SJCRH30 (cell line): ENCODE measurements at regions not wholly inside any gene's neighbourhood (a gene's known extent, or its start where the extent isn't known, plus 50 kb on each side); places are given as distances from the start of the nearest gene placed in this dataset.

ENCODE experiments used
- DNase-seq, 2 experiments: peaks; one replicate each; pipeline ENCODE4 v3.0.0-alpha.2; 2015 to 2020
- H3K27ac ChIP-seq: fragments of 250-450 bp; sonication (Bioruptor Pico); 2 replicates; pipeline ENCODE4 v1.5.1; 2020; ENCODE audit warnings: mild to moderate bottlenecking, moderate library complexity
- H3K27me3 ChIP-seq: fragments of 250-450 bp; sonication (Bioruptor Pico); 2 replicates; pipeline ENCODE4 v1.5.1; 2020; ENCODE audit warnings: mild to moderate bottlenecking, moderate library complexity
- H3K36me3 ChIP-seq: fragments of 250-450 bp; sonication (Bioruptor Pico); 2 replicates; pipeline ENCODE4 v1.5.1; 2020; ENCODE audit warnings: mild to moderate bottlenecking, moderate library complexity
- H3K4me1 ChIP-seq: fragments of 250-450 bp; sonication (Bioruptor Pico); 2 replicates; pipeline ENCODE4 v1.5.1; 2020; ENCODE audit warnings: mild to moderate bottlenecking, moderate library complexity
- H3K4me3 ChIP-seq: fragments of 250-450 bp; sonication (Bioruptor Pico); 2 replicates; pipeline ENCODE4 v1.5.1; 2020; ENCODE audit warnings: mild to moderate bottlenecking, moderate library complexity
- H3K9me3 ChIP-seq: fragments of 250-450 bp; sonication (Bioruptor Pico); replicated peaks from 2 replicates; pipeline ENCODE4 v1.5.1; 2020; ENCODE audit warnings: mild to moderate bottlenecking, moderate library complexity

DNA sequence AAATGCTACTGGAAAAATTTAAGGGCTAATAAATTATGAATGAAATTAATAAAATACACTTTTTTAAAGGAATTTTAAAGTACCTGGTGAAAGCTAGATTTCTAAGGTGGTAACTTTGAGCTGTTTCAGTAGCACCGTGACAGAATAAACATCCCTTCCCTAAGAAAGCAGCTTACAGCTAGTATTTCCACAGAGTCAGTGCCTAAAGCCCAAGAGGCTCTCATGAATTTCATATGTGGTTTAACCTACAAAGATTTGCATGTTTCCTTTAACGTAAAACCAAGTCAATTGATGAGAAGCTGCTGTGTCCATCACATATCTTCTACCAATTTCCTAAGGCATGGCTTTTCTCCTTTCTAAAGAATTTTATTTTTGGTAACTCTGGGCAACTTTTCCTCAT is 56.8 kb downstream of the IFNG start:
- H3K27ac ChIP-seq = no peak overlapping the region
- H3K27me3 ChIP-seq = no peaks in the 10 kb centered on the region
- H3K4me1 ChIP-seq = peaks cover 2% of the 10 kb centered on the region; the same call in 1 of the 2 replicates
- no peaks in the 10 kb centered on the region for H3K9me3 ChIP-seq
- DNase-seq = no peak
- no peaks in the 10 kb centered on the region for H3K36me3 ChIP-seq
- H3K4me3 ChIP-seq = no peak overlapping the region

DNA sequence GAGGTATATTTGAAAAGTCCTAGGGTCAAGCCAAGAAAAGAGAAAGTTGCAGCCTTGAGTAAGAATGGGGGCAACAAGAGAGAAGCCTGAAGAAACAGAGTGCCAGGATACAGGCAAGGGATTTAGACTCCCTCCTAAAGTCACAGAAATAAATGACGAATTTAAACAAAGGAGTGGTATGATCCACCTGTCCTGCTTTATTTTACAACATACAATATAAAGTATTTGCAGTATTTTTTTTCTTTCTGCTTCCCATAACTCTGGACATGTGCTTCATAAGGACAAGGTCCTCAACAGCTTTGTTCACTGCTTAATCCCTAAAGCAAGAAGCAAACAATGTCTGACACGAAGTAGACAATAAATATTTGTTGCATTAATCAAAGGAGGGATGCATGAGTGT is 57.4 kb downstream of the IFNG start:
- DNase-seq = no peak

DNA sequence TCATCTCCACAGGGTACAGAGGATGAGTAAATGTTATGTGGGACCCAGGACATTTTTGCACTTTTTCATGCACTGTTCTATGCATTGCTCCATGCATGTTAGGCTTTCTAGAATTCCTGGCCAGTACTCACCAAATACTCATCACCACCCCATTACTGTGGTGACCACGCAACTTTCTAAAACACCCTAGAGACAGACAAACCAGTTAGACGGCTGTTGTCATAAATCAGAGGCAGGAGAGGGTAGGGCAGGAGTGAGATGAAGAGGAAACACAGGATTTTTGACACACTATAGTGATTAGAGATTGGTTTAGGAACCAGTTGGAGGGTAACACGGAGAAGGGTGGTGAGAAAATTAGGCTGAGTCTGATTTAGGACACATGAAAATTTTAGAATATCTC is 59.3 kb downstream of the IFNG start:
- Histone ChIP-seq H3K27me3 (no peaks in the 10 kb centered on the region), H3K27ac (no peak overlapping the region)
- no peak for DNase-seq

More for the DNA sequence above, 57.4 kb downstream of the IFNG start:
- Histone ChIP-seq H3K9me3 (no peaks in the 10 kb centered on the region), H3K36me3 (no peaks in the 10 kb centered on the region), H3K27ac (no peak overlapping the region), H3K4me3 (no peak overlapping the region), H3K27me3 (no peaks in the 10 kb centered on the region), H3K4me1 (peaks cover 6% of the 10 kb centered on the region)

DNA sequence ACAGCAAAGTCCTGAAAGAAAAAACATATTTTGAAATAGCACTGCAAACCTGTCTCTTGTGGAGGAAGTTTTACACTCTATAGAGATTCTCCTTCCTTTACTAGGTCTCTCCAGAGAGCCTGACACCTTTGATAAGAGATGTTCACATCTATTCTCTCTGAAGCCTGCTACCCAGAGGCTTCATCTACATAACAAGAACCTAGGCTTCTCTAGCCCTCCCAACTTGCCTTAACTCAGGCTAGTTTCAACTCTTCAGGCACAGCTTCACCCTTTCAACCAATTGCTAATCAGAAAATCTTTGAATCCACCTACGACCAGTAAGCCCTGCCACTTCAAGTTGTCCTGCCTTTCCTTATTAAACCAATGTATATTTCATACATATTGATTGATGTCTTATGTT is 60.6 kb downstream of the IFNG start:
- Histone ChIP-seq H3K27me3 (no peaks in the 10 kb centered on the region), H3K4me3 (no peak overlapping the region), H3K4me1 (peaks cover 13% of the 10 kb centered on the region), H3K27ac (no peak overlapping the region), H3K36me3 (no peaks in the 10 kb centered on the region), H3K9me3 (no peaks in the 10 kb centered on the region)
- no peak for DNase-seq

More for the DNA sequence above, 59.3 kb downstream of the IFNG start:
- Histone ChIP-seq H3K4me3 (no peak overlapping the region), H3K9me3 (no peaks in the 10 kb centered on the region), H3K4me1 (peaks cover 13% of the 10 kb centered on the region), H3K36me3 (no peaks in the 10 kb centered on the region)

DNA sequence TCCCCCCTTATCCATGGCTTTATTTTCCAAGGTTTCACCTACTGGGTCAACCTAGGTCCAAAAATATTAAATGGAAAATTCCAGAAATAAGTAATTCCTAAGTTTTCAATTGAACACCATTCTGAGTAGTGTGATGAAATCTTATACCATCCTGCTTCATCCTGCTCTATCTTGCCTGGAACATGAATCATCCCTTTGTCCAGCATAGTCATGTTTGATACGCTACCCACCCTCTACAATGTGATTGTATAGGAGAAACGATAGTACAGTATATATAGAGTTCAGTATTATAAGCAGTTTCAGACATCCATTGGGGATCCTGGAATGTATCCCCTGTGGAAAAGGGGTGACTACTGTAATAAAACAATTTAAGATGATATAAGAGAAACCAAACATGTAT is 62.2 kb downstream of the IFNG start:
- Histone ChIP-seq H3K9me3 (no peaks in the 10 kb centered on the region), H3K27ac (peak overlapping the region; percentile 31; the same call in 1 of the 2 replicates), H3K36me3 (no peaks in the 10 kb centered on the region), H3K4me3 (no peak overlapping the region), H3K4me1 (peaks cover 13% of the 10 kb centered on the region), H3K27me3 (no peaks in the 10 kb centered on the region)
- peak in 1 of 2 experiments; percentile 42 for DNase-seq

DNA sequence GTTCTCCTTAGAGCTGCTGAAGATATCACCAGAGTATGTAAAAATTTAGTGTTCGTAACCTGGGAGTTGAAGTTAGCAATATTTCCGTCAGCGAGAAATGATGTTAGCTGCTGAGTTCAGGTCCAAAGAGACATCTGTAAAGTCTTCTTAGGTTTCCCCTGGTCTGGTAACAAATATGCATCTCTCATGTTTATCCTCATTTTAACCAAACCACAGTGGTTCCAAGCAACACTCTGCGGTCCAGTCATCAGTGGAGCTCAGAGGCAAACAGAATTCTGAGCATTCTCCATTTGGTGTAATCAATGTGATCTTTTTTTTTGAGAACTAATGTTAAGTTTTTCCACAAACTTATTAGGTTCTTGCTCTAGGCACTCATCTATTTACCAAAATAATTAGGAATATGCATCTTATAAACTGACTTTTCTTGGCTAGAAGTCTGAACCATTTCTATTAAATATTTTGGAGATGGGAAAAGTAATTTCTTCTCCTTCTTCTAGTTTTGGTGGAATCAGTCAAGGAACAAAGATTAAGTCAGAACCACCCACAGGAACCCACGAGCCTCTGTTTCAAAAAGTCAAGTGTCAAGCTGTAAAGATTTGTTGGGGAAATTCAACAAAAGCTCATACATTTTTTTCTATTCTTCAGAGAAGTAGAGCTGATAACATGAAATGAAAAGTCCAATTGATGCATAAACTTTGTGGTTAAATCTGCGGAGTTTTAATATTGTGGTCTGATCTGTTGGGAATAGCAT is 64.7 kb downstream of the IFNG start:
- Histone ChIP-seq H3K9me3 (no peaks in the 10 kb centered on the region), H3K4me1 (peaks cover 13% of the 10 kb centered on the region), H3K27ac (no peak overlapping the region), H3K4me3 (no peak overlapping the region), H3K27me3 (no peaks in the 10 kb centered on the region), H3K36me3 (no peaks in the 10 kb centered on the region)
- no peak for DNase-seq

DNA sequence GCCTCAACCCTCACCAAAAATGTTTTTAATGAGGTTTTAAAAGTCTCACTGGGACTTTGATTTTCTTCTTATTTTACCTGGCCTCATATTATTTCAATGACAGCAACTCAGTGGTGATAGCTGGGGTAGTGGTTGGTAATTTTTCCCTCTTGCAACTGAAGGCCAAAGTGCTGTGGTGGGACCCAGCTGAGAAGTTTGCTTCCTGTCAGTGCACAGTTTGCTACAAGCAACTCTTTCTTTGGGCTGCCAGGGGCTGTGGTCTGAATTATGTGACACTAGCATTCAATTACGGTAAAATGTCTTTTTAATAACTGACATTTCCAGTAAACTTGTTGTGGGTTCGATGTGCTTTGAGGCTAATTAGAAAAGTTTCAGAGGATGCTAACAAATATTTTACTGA is 65.3 kb downstream of the IFNG start:
- no peak overlapping the region for H3K4me3 ChIP-seq
- H3K27ac ChIP-seq = no peak overlapping the region
- peaks cover 13% of the 10 kb centered on the region for H3K4me1 ChIP-seq
- no peaks in the 10 kb centered on the region for H3K36me3 ChIP-seq
- H3K9me3 ChIP-seq = no peaks in the 10 kb centered on the region
- H3K27me3 ChIP-seq = no peaks in the 10 kb centered on the region
- no peak for DNase-seq

DNA sequence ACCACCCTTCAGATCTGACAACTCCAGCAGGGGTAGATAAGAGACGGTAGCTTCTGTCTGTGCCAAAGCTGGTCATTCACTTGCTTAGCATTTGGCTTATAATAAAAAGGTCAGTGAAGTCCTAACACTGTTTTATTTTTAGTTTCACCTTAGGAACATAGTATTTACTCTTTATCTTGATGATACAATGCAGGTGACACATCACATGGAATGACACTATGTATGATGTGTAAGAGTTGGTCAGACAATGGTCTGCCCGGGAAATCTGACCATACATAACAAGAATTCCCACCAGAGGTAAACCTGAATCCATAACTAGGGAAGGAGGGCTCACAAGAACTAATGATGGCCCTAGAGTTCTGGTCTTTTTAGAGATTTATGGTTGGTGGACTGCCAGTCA is 66.6 kb downstream of the IFNG start:
- no peaks in the 10 kb centered on the region for H3K36me3 ChIP-seq
- no peak overlapping the region for H3K4me3 ChIP-seq
- H3K27me3 ChIP-seq = no peaks in the 10 kb centered on the region
- H3K9me3 ChIP-seq = no peaks in the 10 kb centered on the region
- H3K4me1 ChIP-seq = peaks cover 13% of the 10 kb centered on the region
- no peak overlapping the region for H3K27ac ChIP-seq
- DNase-seq = no peak

DNA sequence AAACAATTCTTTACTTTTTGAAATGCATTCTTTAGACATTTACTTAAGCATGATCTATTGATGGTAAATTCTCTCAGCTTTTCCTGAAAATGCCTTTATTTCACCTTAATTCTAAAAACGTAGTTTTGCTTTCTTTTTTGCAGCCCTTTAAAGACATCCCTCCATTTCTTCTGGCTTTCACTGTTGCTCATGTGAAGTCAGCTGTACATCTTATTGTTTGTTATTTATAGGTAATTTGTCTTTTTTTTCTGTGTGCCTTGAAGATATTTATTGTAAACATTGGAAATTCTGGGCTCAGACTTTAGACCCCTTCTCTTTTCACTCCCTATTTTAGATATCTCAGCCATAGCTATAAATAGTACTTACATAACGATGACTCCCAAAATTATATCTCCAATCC is 70.4 kb downstream of the IFNG start:
- no peaks in the 10 kb centered on the region for H3K4me1 ChIP-seq
- no peak overlapping the region for H3K4me3 ChIP-seq
- H3K27ac ChIP-seq = no peak overlapping the region
- no peaks in the 10 kb centered on the region for H3K27me3 ChIP-seq
- no peak for DNase-seq
- no peaks in the 10 kb centered on the region for H3K36me3 ChIP-seq
- no peaks in the 10 kb centered on the region for H3K9me3 ChIP-seq

DNA sequence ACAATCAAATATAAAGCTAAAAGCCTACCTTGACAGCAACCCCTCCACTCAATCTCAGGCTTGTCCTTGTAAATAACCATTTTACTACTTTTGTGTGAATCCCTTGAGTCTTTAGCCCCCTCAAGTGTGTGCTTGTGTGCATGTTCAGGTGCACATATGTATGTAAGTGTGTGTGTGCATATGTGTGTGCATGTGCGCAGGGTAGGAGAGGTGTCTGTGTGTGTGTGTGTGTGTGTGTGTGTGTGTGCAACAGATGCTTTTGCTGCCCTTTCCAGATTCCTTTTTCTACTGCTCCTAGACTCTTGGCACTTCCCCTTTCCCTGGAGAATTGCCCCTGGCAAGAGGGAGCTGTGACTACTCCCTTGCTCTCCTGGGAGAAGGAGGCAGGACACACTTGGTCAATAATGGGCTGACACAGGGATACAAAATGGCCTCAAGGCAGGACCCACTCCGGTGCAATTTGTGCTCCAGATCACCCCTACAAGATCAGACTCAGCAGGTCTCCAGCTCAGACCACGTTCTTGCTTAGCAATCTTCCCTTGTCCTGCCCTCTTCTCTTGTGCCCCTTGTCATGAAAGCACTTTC is 73.4 kb downstream of the IFNG start:
- Histone ChIP-seq H3K4me3 (no peak overlapping the region), H3K9me3 (no peaks in the 10 kb centered on the region), H3K4me1 (no peaks in the 10 kb centered on the region), H3K27ac (no peak overlapping the region), H3K27me3 (no peaks in the 10 kb centered on the region), H3K36me3 (no peaks in the 10 kb centered on the region)
- DNase-seq = no peak

DNA sequence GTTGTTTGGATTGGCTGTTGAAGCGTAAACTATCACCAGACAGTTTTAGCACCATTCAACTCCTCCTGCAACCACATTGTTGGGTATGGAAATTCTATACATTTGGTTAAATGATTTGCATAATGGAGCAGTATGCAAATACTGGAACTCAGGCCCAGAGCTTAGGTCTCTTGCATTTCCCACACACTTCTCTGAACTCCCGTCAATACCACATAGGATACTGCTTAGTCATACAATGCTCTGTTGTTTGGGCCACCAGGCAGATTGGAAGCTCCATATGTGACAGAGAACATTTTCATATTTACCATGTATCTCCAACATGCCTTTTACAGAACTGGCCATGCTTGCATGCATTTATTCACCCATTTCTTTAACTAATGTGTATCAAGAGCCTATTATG is 78.0 kb downstream of the IFNG start:
- no peaks in the 10 kb centered on the region for H3K36me3 ChIP-seq
- H3K4me1 ChIP-seq = no peaks in the 10 kb centered on the region

DNA sequence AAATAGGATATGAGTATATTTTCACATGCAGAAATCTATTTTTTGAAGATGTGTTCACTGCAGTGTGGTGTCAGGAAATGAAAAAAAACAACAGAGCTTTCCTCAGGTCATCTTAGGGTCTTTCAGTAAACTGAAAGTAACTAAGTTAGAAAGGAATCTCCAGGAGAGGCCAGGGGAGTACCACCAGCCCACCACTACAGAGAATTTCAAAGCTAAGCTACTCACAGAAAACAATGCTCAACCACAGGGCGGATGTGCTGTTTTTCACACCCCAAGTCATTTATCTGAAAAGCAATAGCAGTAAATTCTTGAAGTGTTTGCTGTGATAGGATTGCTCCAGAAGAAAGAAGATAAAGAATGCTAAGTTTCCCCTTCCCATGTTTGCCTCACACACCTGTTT is 79.0 kb downstream of the IFNG start:
- Histone ChIP-seq H3K4me1 (no peaks in the 10 kb centered on the region), H3K9me3 (no peaks in the 10 kb centered on the region), H3K27ac (no peak overlapping the region), H3K27me3 (no peaks in the 10 kb centered on the region), H3K4me3 (no peak overlapping the region), H3K36me3 (no peaks in the 10 kb centered on the region)
- no peak for DNase-seq

More for the DNA sequence above, 78.0 kb downstream of the IFNG start:
- Histone ChIP-seq H3K27ac (no peak overlapping the region), H3K27me3 (no peaks in the 10 kb centered on the region), H3K9me3 (no peaks in the 10 kb centered on the region), H3K4me3 (no peak overlapping the region)
- no peak for DNase-seq

DNA sequence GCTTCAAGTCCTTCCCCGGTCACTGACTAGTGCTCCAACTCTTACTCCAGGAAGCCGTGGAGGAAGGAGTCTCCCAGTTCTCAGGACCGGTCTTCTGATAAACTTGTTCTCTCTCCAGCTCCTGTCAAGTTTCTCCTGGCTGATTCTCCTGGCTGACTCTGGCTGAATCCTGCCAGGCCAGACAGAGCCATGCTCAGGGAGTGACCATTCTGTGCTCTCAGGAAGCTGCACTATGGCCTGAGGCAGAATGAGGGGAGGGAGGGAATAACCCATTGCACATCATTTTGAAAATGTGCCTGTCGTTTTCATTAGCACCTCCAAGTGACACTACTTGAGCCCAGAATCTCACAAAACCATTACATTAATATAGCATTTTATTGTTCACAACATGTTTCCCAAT is 80.8 kb downstream of the IFNG start:
- H3K4me3 ChIP-seq = no peak overlapping the region
- H3K36me3 ChIP-seq = no peaks in the 10 kb centered on the region
- H3K27me3 ChIP-seq = no peaks in the 10 kb centered on the region
- no peaks in the 10 kb centered on the region for H3K9me3 ChIP-seq
- H3K27ac ChIP-seq = no peak overlapping the region
- H3K4me1 ChIP-seq = no peaks in the 10 kb centered on the region
- DNase-seq = no peak

DNA sequence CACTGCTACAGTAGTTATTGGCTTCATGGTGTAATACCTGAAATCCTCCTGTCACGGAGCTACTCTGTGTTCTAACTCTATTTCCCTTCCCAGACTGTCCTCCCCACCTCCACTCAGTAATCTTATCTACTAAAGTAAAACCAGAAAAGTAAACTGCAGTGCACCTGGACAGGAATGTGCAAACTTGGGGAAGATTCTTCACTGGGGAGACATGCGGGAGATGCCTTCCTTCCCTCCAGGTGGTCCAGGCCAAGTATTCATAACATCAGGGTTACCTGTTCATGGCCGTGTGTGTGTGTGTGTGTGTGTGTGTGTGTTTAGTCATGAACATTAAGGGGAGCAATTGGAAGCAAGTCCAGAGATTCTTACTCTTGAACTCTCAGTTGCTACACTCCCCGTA is 84.1 kb downstream of the IFNG start:
- Histone ChIP-seq H3K27me3 (no peaks in the 10 kb centered on the region), H3K4me1 (no peaks in the 10 kb centered on the region), H3K4me3 (no peak overlapping the region), H3K36me3 (no peaks in the 10 kb centered on the region), H3K9me3 (no peaks in the 10 kb centered on the region), H3K27ac (no peak overlapping the region)
- no peak for DNase-seq

DNA sequence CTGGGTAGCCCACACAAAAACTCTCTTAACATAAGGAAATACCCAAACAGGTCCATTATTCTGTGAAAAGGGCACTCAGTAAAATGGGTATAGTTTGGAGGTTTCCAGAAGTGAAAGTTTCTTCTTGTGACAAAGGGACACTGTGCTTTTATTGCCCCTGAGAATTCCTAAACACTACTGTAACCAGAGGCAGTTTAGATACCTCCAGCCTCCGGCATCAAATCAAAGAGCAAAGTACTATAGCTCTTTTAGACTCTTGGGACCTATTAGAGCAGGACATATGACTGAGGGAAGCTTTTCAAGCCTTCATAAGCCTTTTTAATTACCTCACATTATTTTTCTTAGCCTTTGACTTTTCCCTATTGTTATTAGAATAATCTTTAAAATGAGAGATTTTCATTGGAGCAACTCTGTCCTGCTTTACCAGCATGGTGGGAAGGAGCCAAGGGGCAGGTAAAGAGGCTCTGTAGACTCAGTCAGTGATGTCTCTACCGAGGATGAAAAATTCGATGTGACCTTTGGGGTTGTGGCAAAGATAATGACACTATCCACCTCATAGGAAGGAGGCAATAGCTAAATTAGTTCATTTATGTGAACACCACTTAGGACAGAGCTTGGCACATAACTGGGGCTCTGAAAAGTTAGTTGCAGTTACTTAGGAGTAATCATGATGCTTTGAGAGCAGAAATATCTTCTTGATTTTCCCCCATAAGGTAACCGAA is 85.1 kb downstream of the IFNG start:
- H3K27me3 ChIP-seq = no peaks in the 10 kb centered on the region
- no peak overlapping the region for H3K27ac ChIP-seq
- H3K36me3 ChIP-seq = no peaks in the 10 kb centered on the region
- no peaks in the 10 kb centered on the region for H3K9me3 ChIP-seq
- DNase-seq = no peak
- no peaks in the 10 kb centered on the region for H3K4me1 ChIP-seq
- no peak overlapping the region for H3K4me3 ChIP-seq
